ENCODE measurements at regions not wholly inside any gene's neighbourhood (a gene's known extent, or its start where the extent isn't known, plus 50 kb on each side); places are given as distances from the start of the nearest gene placed in this dataset.

DNA sequence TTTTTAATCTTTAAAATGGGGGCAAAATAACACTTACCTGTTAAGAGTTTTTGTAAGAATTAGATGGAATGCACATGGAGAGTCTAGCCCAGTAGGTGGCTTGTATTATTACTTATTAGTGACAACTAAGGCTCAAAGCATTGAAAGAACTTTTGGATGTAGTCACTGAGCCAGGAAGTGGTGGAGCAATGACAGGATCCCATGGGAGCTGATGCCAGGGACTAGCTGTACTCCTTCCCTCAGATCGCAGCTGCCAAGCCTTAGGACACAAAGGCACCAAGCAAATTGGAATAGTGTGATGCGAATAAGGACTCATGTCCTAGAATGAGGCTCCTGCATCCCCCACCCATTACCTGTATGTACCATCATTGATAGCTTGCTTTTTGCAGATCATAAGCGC is 370.4 kb upstream of the RGMA start:
- TF ChIP-seq POLR2A (IDR thresholded peaks at IDR 0.05; ENCODE audit: low read depth, low read length) (no peak), POLR2AphosphoS5 (IDR thresholded peaks at IDR 0.05; ENCODE audit: low read depth, low read length) (no peak), TAF1 (IDR thresholded peaks at IDR 0.05; ENCODE audit: borderline replicate concordance, low read depth, low read length) (no peak)
- DNase-seq (ENCODE audit: insufficient read length), result no peak

GRCh38 chr15:93458597-93458996 is 369.6 kb upstream of the RGMA start:
- DNase-seq (ENCODE audit: insufficient read length) (no peak), FAIRE-seq (no peak)
- TF ChIP-seq TAF1 (IDR thresholded peaks at IDR 0.05; ENCODE audit: borderline replicate concordance, low read depth, low read length), result no peak
- no peak for TF ChIP-seq POLR2A (IDR thresholded peaks at IDR 0.05; ENCODE audit: low read depth, low read length)
- no peak for TF ChIP-seq POLR2AphosphoS5 (IDR thresholded peaks at IDR 0.05; ENCODE audit: low read depth, low read length)

More for the DNA sequence above, 370.4 kb upstream of the RGMA start:
- no peak for FAIRE-seq

DNA sequence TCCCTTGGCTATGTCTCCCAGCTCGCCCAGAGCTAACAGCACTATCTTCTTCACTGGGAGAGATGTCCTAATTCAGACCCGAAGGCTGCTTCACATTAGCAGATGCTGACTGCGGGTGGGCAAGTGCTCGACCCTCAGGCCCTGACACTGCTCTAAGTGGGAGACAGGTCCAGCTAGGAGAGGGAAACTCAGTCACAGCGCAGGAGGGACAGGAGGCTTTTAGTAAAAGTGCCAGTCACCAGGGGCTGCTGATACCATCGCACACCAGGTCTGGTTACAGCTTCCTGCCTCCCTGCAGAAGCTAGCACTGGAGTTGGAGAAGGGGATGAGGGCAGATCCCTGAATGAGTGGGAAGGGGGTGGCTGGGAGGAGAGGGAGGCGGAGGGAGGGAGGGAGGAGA is 365.8 kb upstream of the RGMA start:
- TF ChIP-seq POLR2A (IDR thresholded peaks at IDR 0.05; ENCODE audit: low read depth, low read length), result no peak
- TF ChIP-seq TAF1 (IDR thresholded peaks at IDR 0.05; ENCODE audit: borderline replicate concordance, low read depth, low read length), result no peak
- no peak for TF ChIP-seq POLR2AphosphoS5 (IDR thresholded peaks at IDR 0.05; ENCODE audit: low read depth, low read length)
- no peak for DNase-seq (ENCODE audit: insufficient read length)
- no peak for FAIRE-seq

GRCh38 chr15:93452537-93453211 is 363.7 kb upstream of the RGMA start:
- DNase-seq (ENCODE audit: insufficient read length), result no peak
- FAIRE-seq, result no peak
- TF ChIP-seq TAF1 (IDR thresholded peaks at IDR 0.05; ENCODE audit: borderline replicate concordance, low read depth, low read length) (no peak), POLR2AphosphoS5 (IDR thresholded peaks at IDR 0.05; ENCODE audit: low read depth, low read length) (no peak)

DNA sequence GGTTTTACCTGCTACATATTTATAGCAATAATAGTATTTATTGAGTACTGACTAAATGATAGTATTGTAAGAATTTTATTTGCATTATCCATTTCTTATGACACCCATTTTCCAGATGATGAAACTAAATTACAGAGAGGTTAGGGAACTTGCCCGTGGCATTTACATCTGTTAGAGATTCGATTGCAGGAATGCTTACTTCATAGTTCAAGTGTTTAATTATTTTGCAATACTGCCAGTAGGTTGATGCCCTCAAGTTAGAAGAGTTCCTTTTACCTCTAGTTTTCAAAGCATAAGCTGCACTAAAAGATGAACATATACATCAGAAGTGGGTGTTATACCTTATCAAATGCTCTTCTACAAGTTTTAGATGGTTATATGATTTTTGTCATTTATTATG is 362.8 kb upstream of the RGMA start:
- FAIRE-seq (no peak), DNase-seq (ENCODE audit: insufficient read length) (no peak)
- TF ChIP-seq TAF1 (IDR thresholded peaks at IDR 0.05; ENCODE audit: borderline replicate concordance, low read depth, low read length) (no peak), POLR2AphosphoS5 (IDR thresholded peaks at IDR 0.05; ENCODE audit: low read depth, low read length) (no peak), POLR2A (IDR thresholded peaks at IDR 0.05; ENCODE audit: low read depth, low read length) (no peak)

GRCh38 chr15:93451265-93451664 is 362.3 kb upstream of the RGMA start:
- DNase-seq (ENCODE audit: insufficient read length), result no peak
- no peak for TF ChIP-seq POLR2AphosphoS5 (IDR thresholded peaks at IDR 0.05; ENCODE audit: low read depth, low read length)
- TF ChIP-seq TAF1 (IDR thresholded peaks at IDR 0.05; ENCODE audit: borderline replicate concordance, low read depth, low read length), result no peak
- TF ChIP-seq POLR2A (IDR thresholded peaks at IDR 0.05; ENCODE audit: low read depth, low read length), result no peak
- FAIRE-seq, result no peak

- TF ChIP-seq TAF1 (IDR thresholded peaks at IDR 0.05; ENCODE audit: borderline replicate concordance, low read depth, low read length) (no peak), POLR2AphosphoS5 (IDR thresholded peaks at IDR 0.05; ENCODE audit: low read depth, low read length) (no peak), POLR2A (IDR thresholded peaks at IDR 0.05; ENCODE audit: low read depth, low read length) (no peak)
- no peak for DNase-seq (ENCODE audit: insufficient read length)
- FAIRE-seq, result no peak
Observed at GRCh38 chr15:93449798-93450197, 360.8 kb upstream of the RGMA start.

GRCh38 chr15:93438310-93438709 is 349.3 kb upstream of the RGMA start:
- FAIRE-seq (no peak), DNase-seq (ENCODE audit: insufficient read length) (no peak)
- no peak for TF ChIP-seq POLR2A (IDR thresholded peaks at IDR 0.05; ENCODE audit: low read depth, low read length)
- no peak for TF ChIP-seq POLR2AphosphoS5 (IDR thresholded peaks at IDR 0.05; ENCODE audit: low read depth, low read length)
- TF ChIP-seq TAF1 (IDR thresholded peaks at IDR 0.05; ENCODE audit: borderline replicate concordance, low read depth, low read length), result no peak

- TF ChIP-seq POLR2AphosphoS5 (IDR thresholded peaks at IDR 0.05; ENCODE audit: low read depth, low read length) (no peak), POLR2A (IDR thresholded peaks at IDR 0.05; ENCODE audit: low read depth, low read length) (no peak), TAF1 (IDR thresholded peaks at IDR 0.05; ENCODE audit: borderline replicate concordance, low read depth, low read length) (no peak)
- FAIRE-seq, result no peak
- no peak for DNase-seq (ENCODE audit: insufficient read length)
Observed at GRCh38 chr15:93432474-93432873, 343.5 kb upstream of the RGMA start.

- no peak for DNase-seq (ENCODE audit: insufficient read length)
- no peak for FAIRE-seq
- no peak for TF ChIP-seq POLR2A (IDR thresholded peaks at IDR 0.05; ENCODE audit: low read depth, low read length)
Observed at GRCh38 chr15:93428807-93429351, 339.9 kb upstream of the RGMA start.

DNA sequence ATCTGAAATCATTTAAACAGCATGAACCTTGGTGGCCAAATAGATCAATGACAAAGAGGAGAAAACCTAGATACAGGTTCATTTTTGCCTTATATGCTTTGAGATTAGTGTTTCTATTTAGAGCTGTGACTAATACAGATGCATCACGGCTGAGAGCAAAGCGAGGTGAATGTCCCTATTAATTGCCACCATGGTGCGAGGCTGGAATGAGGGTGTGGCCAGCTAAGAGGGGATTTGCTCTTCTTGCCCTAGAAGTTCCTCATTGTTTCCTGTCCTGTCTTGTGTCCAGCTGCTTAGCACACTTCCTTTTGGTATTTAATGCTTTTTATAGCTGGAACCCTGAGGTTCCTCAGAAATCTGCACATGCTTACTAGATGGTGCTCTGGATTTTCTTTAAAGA is 339.1 kb upstream of the RGMA start:
- DNase-seq (ENCODE audit: insufficient read length), result no peak
- FAIRE-seq, result no peak

GRCh38 chr15:93424131-93424530 is 335.1 kb upstream of the RGMA start:
- TF ChIP-seq POLR2A (IDR thresholded peaks at IDR 0.05; ENCODE audit: low read depth, low read length) (no peak), POLR2AphosphoS5 (IDR thresholded peaks at IDR 0.05; ENCODE audit: low read depth, low read length) (no peak), TAF1 (IDR thresholded peaks at IDR 0.05; ENCODE audit: borderline replicate concordance, low read depth, low read length) (no peak)
- DNase-seq (ENCODE audit: insufficient read length) (no peak), FAIRE-seq (no peak)

More for the DNA sequence above, 339.1 kb upstream of the RGMA start:
- no peak for TF ChIP-seq TAF1 (IDR thresholded peaks at IDR 0.05; ENCODE audit: borderline replicate concordance, low read depth, low read length)
